T-helper 2 cell treated with Interferon-gamma antibody and Interleukin-4, amounts not matched to agents 5 μg/mL and 100 μg/mL, for 36 hours (primary cell): ENCODE measurements at regions not wholly inside any gene's neighbourhood (a gene's known extent, or its start where the extent isn't known, plus 50 kb on each side); places are given as distances from the start of the nearest gene placed in this dataset.

ENCODE experiments used
- DNase-seq: peaks from one replicate; pipeline ENCODE4 v3.0.0; 2021; ENCODE audit warnings: low spot score
- H3K27ac Mint-ChIP-seq: one replicate; pipeline ENCODE4 v1.8.0; 2021; ENCODE audit warnings: mild to moderate bottlenecking, mixed read lengths
- H3K27me3 Mint-ChIP-seq: one replicate; pipeline ENCODE4 v1.8.0; 2021; ENCODE audit warnings: low read depth, mixed read lengths
- H3K36me3 Mint-ChIP-seq: one replicate; pipeline ENCODE4 v1.8.0; 2021; ENCODE audit warnings: low read depth, mixed read lengths
- H3K4me1 Mint-ChIP-seq: one replicate; pipeline ENCODE4 v1.8.0; 2021; ENCODE audit warnings: low read depth, mixed read lengths
- H3K4me3 Mint-ChIP-seq: one replicate; pipeline ENCODE4 v1.8.0; 2022; ENCODE audit warnings: mild to moderate bottlenecking, moderate library complexity, mixed read lengths
- H3K9me3 Mint-ChIP-seq: one replicate; pipeline ENCODE4 v1.8.0; 2021; ENCODE audit warnings: mixed read lengths

DNA sequence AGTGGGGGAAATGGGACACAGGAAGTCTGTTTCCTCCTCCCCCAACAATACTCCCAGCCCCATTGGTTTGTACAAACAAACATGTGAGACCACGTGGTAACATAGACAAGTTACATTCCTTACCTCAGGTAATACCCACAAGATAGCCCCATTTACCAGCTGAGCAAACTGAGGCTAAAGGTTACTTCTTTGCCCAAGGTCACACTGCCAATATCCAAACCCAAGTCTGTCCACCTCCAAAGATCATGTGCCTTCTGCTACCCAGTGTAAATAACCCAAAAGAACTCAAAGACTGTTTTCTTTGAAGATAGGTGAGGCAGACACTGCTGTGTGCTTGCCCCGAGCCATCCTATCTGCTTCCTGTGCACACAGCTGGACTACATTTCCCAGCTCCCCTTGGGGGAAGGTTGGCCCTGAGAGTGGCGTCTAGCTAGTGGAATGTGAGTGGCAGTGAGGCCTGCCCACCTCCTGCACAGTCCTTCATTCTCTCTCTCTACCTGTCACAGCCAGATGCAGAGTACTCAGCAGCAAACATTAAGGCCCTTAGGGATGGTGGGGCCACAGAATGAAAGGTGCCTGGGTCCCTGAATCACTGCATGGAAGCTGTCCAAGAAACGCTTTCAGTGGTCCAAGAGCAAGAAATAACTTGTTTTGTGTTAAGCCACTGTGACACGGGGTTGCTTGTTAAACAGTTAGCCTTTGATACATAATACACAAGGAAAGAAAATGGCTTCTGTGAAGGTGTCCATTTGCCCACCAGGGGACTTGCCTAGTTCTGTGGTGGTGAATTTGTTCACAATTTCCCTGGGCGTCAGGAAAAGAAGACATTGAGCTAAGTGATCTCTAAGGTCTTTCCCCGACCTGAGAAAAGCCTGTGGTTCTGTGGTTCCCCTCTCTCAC lies 257.7 kb upstream of the NFE2L3 start:
- Mint-ChIP-seq H3K27me3 (peaks cover 10% of the 10 kb centered on the region), H3K4me1 (peaks cover 27% of the 10 kb centered on the region), H3K9me3 (no peaks in the 10 kb centered on the region), H3K36me3 (peaks cover 4% of the 10 kb centered on the region), H3K27ac (peak overlapping the region; percentile 64), H3K4me3 (peak overlapping the region; percentile 86)
- no peak for DNase-seq

DNA sequence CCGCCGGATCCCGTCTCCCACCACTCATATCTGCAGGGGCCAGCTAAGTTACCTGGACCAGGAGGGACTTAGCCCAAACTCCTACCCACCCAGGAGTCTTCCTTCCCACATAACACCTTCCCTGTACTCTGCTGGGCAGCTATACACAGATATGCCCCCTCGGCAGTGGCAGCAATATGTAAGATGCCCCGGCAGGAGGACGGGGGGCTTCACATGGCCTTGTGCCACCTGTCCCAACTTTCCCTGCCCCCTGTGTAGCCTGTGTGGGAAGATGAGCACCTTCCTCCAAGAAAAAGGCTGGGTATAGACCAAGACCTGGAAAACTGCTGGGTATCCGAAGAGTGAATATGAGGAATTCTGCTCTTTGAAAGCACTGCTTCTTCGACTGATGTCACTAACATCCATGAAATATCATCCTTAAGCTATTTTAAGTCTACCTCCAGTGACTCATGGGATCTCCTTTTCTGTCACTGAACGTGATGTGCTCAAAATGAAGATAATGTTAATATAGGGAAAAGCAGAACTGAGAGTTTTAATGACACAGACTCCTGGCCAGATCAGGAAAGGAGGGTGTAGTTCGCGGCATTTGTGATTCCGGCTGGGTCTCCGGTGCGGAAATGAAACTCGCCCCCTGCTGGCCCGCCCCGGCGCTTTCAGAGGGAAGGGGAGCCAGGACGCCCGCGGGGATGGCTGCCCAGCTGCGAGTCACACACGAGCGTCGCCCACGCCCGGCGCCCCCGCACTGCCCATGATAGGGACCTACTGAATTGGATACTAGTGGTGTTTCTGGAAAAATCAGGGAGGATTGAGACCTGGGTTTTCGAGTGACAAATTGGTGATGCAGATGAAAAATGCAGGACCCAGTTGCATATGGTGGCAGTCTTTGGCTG lies 256.9 kb upstream of the NFE2L3 start:
- H3K27ac Mint-ChIP-seq = no peak overlapping the region
- no peaks in the 10 kb centered on the region for H3K9me3 Mint-ChIP-seq
- peak; percentile 65 for DNase-seq
- H3K4me3 Mint-ChIP-seq = peak overlapping the region; percentile 86
- peaks cover 3% of the 10 kb centered on the region for H3K27me3 Mint-ChIP-seq
- peaks cover 4% of the 10 kb centered on the region for H3K36me3 Mint-ChIP-seq
- peaks cover 25% of the 10 kb centered on the region for H3K4me1 Mint-ChIP-seq

DNA sequence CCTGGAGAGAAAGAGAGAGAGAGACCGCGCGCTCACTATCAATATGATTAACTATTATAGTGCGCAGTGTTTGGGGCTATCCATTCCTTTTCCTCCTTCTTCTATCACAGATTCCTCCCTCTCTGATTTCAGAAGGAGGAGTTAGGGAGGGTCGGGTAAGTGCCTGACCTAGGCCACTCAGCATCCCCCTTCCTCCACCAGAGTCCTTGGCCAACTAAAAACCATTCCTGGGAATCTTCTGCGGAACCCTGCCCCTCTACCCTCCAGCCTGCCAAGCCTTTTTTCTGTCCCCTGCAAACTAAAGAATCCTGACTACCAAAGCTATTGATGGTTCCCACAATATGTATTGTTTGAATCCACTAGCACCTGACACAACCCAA lies 256.2 kb upstream of the NFE2L3 start:
- H3K27ac Mint-ChIP-seq = no peak overlapping the region
- no peak for DNase-seq
- peaks cover 4% of the 10 kb centered on the region for H3K36me3 Mint-ChIP-seq
- H3K4me3 Mint-ChIP-seq = peak overlapping the region; percentile 86
- peaks cover 3% of the 10 kb centered on the region for H3K27me3 Mint-ChIP-seq
- no peaks in the 10 kb centered on the region for H3K9me3 Mint-ChIP-seq
- H3K4me1 Mint-ChIP-seq = peaks cover 25% of the 10 kb centered on the region

DNA sequence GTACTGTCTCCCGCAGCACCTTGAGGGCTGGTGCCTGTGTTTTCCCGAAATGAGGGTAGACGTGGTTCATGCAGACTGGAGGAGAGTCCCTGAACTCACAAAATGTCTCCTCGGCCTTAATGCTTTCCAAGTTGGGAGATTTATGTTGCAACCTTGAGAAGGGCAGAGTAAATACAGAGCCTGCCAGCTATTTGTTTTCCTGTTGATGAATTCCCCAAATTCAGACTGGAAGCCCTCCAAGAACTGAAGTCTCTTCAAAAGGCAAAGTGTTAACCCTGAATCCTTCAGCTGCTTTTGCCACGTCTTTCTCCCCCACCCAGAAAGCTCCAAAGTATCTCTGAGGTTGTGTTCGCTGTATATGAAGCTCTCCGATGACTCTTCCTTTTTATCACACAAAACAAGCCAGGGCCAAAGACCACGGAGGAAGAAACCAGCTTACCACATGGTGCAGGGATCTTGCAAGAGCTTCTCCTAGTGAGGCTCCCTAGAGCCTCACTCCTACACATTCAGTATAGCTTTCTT lies 254.7 kb upstream of the NFE2L3 start:
- Mint-ChIP-seq H3K4me1 (peaks cover 25% of the 10 kb centered on the region), H3K4me3 (no peak overlapping the region), H3K27me3 (peaks cover 3% of the 10 kb centered on the region), H3K27ac (no peak overlapping the region), H3K36me3 (peaks cover 4% of the 10 kb centered on the region), H3K9me3 (no peaks in the 10 kb centered on the region)
- DNase-seq = no peak

DNA sequence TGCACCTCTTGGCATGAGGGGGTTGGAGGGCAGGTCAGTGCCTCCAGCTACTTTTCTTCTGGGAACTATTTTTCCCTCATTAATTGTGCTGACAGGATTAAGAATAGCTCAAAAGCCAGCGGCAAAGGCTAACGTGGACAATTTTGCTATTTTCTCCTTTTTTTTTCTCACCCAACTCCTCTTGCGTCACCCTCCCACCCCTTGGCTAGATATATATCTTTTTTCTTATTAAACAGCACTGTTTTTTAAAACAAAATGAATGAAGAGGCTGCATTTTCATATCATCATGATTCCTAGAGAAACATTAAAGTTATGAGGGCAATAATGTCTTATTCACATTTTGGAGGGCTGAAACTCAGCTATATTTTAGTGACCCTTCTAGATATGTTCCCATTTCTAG lies 251.8 kb upstream of the NFE2L3 start:
- H3K36me3 Mint-ChIP-seq = no peaks in the 10 kb centered on the region
- no peaks in the 10 kb centered on the region for H3K9me3 Mint-ChIP-seq
- H3K4me3 Mint-ChIP-seq = no peak overlapping the region
- no peak overlapping the region for H3K27ac Mint-ChIP-seq
- DNase-seq = no peak
- H3K4me1 Mint-ChIP-seq = peaks cover 5% of the 10 kb centered on the region
- H3K27me3 Mint-ChIP-seq = peaks cover 3% of the 10 kb centered on the region

DNA sequence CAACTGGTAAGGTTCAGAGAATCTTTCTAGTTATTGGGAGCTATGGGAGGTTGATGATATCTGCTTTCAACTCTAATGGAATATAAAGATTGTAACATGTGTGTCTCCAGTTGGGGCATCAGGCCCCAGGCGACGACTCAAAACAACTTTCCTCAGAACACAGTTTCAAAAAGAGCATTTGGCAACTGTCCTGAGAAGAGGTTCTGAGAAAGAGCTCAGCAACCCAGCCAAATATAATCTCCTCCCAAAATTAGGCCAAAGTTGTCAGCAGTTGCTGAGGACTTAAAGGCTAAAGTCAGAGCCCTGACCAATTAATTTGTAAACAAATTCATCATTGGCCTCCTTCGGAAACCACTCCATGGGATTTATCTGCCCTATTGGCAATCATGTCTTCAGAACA lies 251.1 kb upstream of the NFE2L3 start:
- H3K27me3 Mint-ChIP-seq = peaks cover 3% of the 10 kb centered on the region
- H3K4me3 Mint-ChIP-seq = no peak overlapping the region
- no peak overlapping the region for H3K27ac Mint-ChIP-seq

DNA sequence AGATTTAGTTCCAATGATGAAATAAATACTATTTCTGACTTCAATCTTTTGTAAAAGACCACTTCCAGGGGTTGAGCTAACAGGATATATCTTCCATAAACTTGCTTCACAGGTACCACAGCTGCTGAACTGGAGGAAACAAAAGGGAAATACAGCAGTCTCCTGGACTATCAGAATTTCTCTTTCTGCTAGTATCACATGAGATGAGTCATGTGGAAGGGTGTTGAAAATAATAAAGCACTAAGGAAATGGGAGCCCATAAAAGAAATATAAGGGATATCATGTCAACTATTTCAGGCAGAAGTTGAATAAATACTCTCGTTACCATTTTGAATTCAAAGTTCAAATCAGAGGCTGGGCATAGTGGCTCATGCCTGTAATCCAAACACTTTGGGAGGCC lies 250.3 kb upstream of the NFE2L3 start:
- Mint-ChIP-seq H3K9me3 (no peaks in the 10 kb centered on the region), H3K36me3 (no peaks in the 10 kb centered on the region), H3K4me3 (no peak overlapping the region), H3K27me3 (peaks cover 3% of the 10 kb centered on the region), H3K27ac (no peak overlapping the region), H3K4me1 (peaks cover 3% of the 10 kb centered on the region)
- no peak for DNase-seq

More for the DNA sequence above, 251.1 kb upstream of the NFE2L3 start:
- Mint-ChIP-seq H3K9me3 (no peaks in the 10 kb centered on the region), H3K36me3 (no peaks in the 10 kb centered on the region), H3K4me1 (peaks cover 2% of the 10 kb centered on the region)
- no peak for DNase-seq

DNA sequence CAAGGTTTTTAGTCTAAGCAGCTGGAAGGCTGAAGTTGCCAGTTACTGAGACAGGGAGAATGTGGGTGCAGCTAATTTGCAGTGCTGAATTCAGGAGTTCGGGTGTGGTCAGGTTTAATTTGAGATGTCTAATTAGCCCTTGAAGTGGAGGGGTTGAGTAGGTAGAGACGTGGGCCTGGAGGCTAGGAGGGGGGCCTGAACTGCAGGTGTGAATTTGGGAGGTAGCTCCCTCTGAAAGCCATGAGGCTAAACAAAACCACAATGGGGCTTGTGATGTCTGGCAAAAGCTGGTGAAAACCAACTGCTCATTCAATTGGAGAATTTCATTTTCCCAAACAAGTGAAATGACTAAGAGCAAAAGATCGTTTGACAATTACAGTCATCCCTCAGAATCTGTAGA lies 246.0 kb upstream of the NFE2L3 start:
- Mint-ChIP-seq H3K27me3 (peaks cover 5% of the 10 kb centered on the region), H3K9me3 (no peaks in the 10 kb centered on the region), H3K36me3 (no peaks in the 10 kb centered on the region), H3K4me3 (no peak overlapping the region), H3K4me1 (peaks cover 1% of the 10 kb centered on the region), H3K27ac (no peak overlapping the region)
- no peak for DNase-seq

DNA sequence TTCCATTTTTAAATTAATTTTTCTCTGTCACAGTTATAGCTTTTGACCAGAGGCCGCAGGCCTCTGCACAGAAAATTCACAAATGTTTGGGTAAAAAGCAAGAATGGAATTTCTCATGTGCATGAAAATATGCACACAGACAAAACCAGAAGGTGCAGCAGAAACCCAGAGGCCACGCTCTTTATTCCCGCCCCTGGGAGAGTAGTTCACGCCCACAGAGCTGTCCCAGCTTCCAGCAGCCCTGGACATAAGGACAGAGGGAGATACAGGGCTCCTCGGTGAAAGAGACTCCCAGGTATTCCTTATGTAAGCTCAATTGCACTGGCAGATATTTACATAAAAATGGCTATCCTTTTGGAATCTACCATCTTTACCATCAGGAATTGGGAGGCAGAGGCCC lies 245.2 kb upstream of the NFE2L3 start:
- Mint-ChIP-seq H3K4me3 (no peak overlapping the region), H3K4me1 (peaks cover 1% of the 10 kb centered on the region), H3K36me3 (no peaks in the 10 kb centered on the region), H3K27me3 (peaks cover 2% of the 10 kb centered on the region), H3K27ac (no peak overlapping the region), H3K9me3 (no peaks in the 10 kb centered on the region)
- no peak for DNase-seq

DNA sequence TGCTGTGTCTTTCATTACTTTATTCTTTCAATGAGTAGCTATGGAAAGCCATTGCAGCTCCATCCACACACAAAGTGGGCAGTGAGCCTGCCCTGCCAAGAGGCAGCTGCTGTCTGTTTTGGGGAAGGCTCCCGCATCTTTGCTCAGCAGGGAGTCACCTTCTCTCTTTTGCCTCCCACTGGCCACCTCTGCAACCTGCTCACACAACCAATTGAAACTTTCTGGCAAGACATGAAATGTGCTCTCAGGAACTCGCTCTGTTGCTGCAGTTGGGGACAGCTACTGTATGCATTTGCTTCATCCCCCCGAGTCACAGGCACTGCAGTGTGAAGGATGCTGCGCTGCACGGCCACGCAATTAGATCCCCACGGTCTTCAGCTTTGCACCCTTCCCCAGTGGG lies 244.8 kb upstream of the NFE2L3 start:
- no peak for DNase-seq
- Mint-ChIP-seq H3K9me3 (no peaks in the 10 kb centered on the region), H3K36me3 (no peaks in the 10 kb centered on the region), H3K4me1 (peaks cover 1% of the 10 kb centered on the region), H3K27me3 (peaks cover 2% of the 10 kb centered on the region), H3K27ac (no peak overlapping the region), H3K4me3 (no peak overlapping the region)

DNA sequence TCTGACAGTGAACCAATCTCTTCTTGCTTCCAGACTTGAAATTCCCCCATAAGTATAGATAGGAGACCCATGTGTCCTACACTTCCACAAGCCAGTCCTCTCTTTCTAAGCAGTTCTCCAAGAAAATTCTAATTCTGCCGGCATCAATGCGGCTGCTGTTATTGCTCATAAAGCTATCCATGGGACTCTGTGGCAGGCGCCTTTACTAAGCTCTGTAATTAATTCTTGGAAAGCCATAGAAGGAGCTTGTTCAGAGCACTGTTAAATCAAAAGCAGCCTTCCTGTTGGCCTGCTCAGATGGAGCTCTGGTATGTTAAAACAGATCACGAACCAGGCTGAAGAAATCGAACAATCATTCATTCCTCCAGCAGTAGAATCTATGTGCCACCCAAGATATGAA lies 244.3 kb upstream of the NFE2L3 start:
- DNase-seq = no peak
- Mint-ChIP-seq H3K27me3 (peaks cover 2% of the 10 kb centered on the region), H3K4me1 (peaks cover 1% of the 10 kb centered on the region), H3K27ac (no peak overlapping the region), H3K4me3 (no peak overlapping the region), H3K9me3 (no peaks in the 10 kb centered on the region), H3K36me3 (no peaks in the 10 kb centered on the region)

DNA sequence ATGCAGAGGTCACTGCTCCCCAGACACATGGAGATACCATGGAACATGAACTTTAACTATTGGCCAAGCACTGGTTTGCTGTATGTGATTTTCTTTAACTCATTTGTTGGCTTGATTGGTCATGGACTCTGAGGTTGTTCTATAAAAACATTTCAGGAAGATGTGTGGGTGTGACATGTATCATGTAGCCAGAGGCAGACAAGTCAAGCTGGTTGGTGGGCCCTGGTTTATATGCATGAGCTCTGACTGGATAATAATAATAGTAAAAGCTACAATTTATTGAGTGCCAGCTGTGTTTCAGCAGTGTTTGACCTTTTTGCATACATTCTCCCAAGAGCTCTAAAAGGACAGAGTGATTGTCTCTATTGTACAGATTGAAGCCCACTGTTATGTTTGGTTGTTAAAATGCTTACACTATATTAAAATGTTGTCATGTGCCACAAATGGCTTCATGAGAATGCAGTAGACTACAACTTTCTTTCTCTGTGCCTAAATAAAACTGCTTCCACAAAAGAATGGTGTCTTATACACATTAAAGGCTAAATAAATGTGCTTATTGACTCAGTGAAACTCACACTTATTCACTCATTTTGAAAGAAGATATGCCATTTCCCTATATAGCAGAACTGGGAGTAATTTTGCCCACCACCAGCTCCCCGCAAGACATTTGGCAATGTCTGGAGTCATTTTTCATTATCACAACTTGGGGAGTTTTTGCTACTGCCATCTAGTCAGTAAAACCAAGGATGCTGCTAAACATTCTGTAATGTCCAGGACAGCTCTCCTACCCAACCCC lies 243.6 kb upstream of the NFE2L3 start:
- Mint-ChIP-seq H3K27me3 (peaks cover 3% of the 10 kb centered on the region), H3K4me1 (peaks cover 1% of the 10 kb centered on the region), H3K27ac (no peak overlapping the region), H3K4me3 (no peak overlapping the region), H3K36me3 (no peaks in the 10 kb centered on the region), H3K9me3 (no peaks in the 10 kb centered on the region)
- no peak for DNase-seq

DNA sequence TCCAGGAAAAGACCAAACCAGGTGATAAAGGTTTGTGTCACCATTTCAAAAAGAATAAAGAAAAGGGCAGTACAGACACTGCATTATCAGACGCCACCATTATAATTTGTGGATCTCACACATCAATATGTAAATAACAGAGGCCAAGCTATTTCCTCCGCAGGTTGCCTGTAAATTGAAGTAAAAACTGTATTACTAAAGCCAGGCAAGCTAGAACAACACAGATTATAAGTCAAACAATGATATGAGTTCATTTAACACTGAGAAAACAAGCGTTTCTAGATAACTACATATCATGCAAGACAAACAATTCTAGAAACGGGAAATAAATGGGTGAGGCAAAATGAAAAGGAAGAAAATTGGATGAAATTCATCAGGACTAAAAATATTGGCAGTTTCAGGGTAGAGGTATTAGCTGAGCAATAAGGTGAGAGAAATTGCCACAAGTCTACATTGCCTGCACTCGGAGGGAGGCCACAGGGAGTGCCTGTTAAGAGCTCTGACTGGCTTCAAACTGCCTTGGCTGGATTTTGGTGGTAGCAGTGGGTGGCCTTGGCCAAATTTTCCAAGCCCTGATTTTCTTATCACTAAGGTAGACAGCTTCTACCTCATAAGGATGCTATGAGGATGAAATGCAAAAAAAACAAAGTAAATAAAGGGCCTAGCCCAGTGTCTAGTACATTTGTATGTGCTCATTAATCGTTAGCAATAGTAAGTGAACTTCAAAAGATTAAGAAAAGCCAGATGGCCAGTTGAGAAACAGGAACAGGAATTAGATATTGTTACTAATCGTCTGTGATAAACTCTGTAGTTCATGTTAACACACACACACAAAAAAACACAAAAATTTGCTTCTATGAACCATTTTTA lies 240.0 kb upstream of the NFE2L3 start:
- H3K4me3 Mint-ChIP-seq = no peak overlapping the region
- H3K27me3 Mint-ChIP-seq = peaks cover 12% of the 10 kb centered on the region
- no peaks in the 10 kb centered on the region for H3K36me3 Mint-ChIP-seq
- H3K4me1 Mint-ChIP-seq = peaks cover 3% of the 10 kb centered on the region
- DNase-seq = no peak
- H3K9me3 Mint-ChIP-seq = no peaks in the 10 kb centered on the region
- no peak overlapping the region for H3K27ac Mint-ChIP-seq
